ENCODE measurements at regions not wholly inside any gene's neighbourhood (a gene's known extent, or its start where the extent isn't known, plus 50 kb on each side); places are given as distances from the start of the nearest gene placed in this dataset.

DNA sequence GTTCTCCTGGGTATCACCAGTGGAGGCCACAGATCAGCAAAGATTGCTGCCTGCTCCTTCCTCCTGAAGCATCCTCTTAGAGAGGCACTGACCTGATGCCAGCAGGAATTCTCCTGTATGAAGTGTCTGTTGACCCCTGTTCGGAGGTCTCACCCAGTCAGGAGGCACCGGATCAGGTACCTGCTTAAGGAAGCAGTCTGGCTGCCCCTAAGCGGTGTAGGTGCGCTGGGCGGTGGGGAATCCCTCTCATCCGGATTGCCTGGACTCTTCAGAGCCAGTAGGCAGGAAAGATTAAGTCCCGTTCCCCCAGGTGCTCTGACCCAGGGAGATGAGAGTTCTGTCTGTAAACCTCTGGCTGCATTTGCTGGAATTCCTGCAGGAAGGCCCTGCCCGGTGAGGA lies 455.2 kb downstream of the CCDC91 start:
- TF ChIP-seq MAX (IDR thresholded peaks at IDR 0.05), result no peak
- TF ChIP-seq REST (IDR thresholded peaks at IDR 0.05; ENCODE audit: low read depth), result no peak

All from Ishikawa (cell line).